Hepatocyte (in vitro differentiated cells): ENCODE measurements at regions not wholly inside any gene's neighbourhood (a gene's known extent, or its start where the extent isn't known, plus 50 kb on each side); places are given as distances from the start of the nearest gene placed in this dataset.

Experiments
- DNase-seq: peaks from one replicate; pipeline ENCODE4 v3.0.0-alpha.2; 2016; ENCODE audit warnings: low spot score
- H2AFZ ChIP-seq: fragments of 200-600 bp; sonication (generic); 2 replicates; pipeline ENCODE4 v1.6.0; 2016; ENCODE audit warnings: antibody characterized with exemption, mild to moderate bottlenecking
- H3K27ac ChIP-seq: fragments of 200-600 bp; sonication (generic); 2 replicates; pipeline ENCODE4 v1.5.1; 2016; ENCODE audit warnings: mild to moderate bottlenecking
- H3K27me3 ChIP-seq: fragments of 200-600 bp; sonication (generic); 2 replicates; pipeline ENCODE4 v1.6.1; 2016
- H3K36me3 ChIP-seq: fragments of 200-600 bp; sonication (generic); replicated peaks from 2 replicates; pipeline ENCODE4 v1.5.1; 2016; ENCODE audit warnings: low read depth; ENCODE audit not compliant: insufficient read depth
- H3K4me1 ChIP-seq: fragments of 200-600 bp; sonication (generic); 2 replicates; pipeline ENCODE4 v1.5.1; 2016; ENCODE audit warnings: mild to moderate bottlenecking, moderate library complexity; ENCODE audit not compliant: insufficient read depth
- H3K4me2 ChIP-seq: fragments of 200-600 bp; sonication (generic); 2 replicates; pipeline ENCODE4 v1.6.0; 2016
- H3K4me3 ChIP-seq: fragments of 200-600 bp; sonication (generic); 2 replicates; pipeline ENCODE4 v1.5.1; 2016; ENCODE audit warnings: mild to moderate bottlenecking
- H3K79me2 ChIP-seq: fragments of 200-600 bp; sonication (generic); 2 replicates; pipeline ENCODE4 v1.6.0; 2017; ENCODE audit warnings: mild to moderate bottlenecking
- H3K9me2 ChIP-seq: fragments of 200-600 bp; sonication (generic); replicated peaks from 2 replicates; pipeline ENCODE4 v1.6.0; 2017; ENCODE audit warnings: mild to moderate bottlenecking; ENCODE audit not compliant: insufficient read depth
- H3K9me3 ChIP-seq: fragments of 200-600 bp; sonication (generic); 2 replicates; pipeline ENCODE4 v1.5.1; 2016; ENCODE audit warnings: low read depth, mild to moderate bottlenecking
- H4K20me1 ChIP-seq: fragments of 200-600 bp; sonication (generic); 2 replicates; pipeline ENCODE4 v1.6.0; 2016; ENCODE audit warnings: mild to moderate bottlenecking; ENCODE audit not compliant: insufficient read depth, poor library complexity, severe bottlenecking
- CTCF ChIP-seq: fragments of 200-600 bp; sonication (generic); IDR thresholded peaks from 2 replicates; pipeline ENCODE4 v1.5.1; 2016; ENCODE audit warnings: antibody characterized with exemption, mild to moderate bottlenecking; ENCODE audit not compliant: poor library complexity
- EZH2 ChIP-seq: fragments of 200-600 bp; sonication (generic); IDR thresholded peaks from 2 replicates; pipeline ENCODE4 v1.6.1; 2016; ENCODE audit warnings: antibody characterized with exemption, mild to moderate bottlenecking, borderline replicate concordance
- EZH2phosphoT487 ChIP-seq: fragments of 200-600 bp; sonication (generic); IDR thresholded peaks from one replicate; pipeline ENCODE4 v1.6.1; 2018; ENCODE audit warnings: antibody characterized with exemption, mild to moderate bottlenecking, low read depth, moderate library complexity; ENCODE audit not compliant: unreplicated experiment, severe bottlenecking
- WGBS: methylation state at CpG from one replicate; pipeline ENCODE4 v1.1.6; 2016; ENCODE audit warnings: low lambda C conversion rate; ENCODE audit errors: missing lambda C conversion rate; 5-methylcytosine and 5-hydroxymethylcytosine counted together

GRCh38 chr2:19571773-19572172 lies 213.3 kb upstream of the OSR1 start:
- H3K4me1 ChIP-seq, result peaks cover 16% of the 10 kb centered on the region
- no peak overlapping the region for H3K27ac ChIP-seq
- TF ChIP-seq CTCF, result no peak
- TF ChIP-seq EZH2phosphoT487, result no peak
- TF ChIP-seq EZH2, result no peak
- no peaks in the 10 kb centered on the region for H3K9me3 ChIP-seq
- no peaks in the 10 kb centered on the region for H3K27me3 ChIP-seq
- no peak overlapping the region for H3K4me3 ChIP-seq
- H3K9me2 ChIP-seq, result no peaks in the 10 kb centered on the region
- DNase-seq, result no peak
- H3K79me2 ChIP-seq, result no peaks in the 10 kb centered on the region
- no peaks in the 10 kb centered on the region for H4K20me1 ChIP-seq
- H3K4me2 ChIP-seq, result no peak overlapping the region
- 70% methylated on average over 4 of the region's 4 CpGs for WGBS
- no peaks in the 10 kb centered on the region for H3K36me3 ChIP-seq
- H2AFZ ChIP-seq, result no peak overlapping the region

GRCh38 chr2:19569300-19569791 lies 210.9 kb upstream of the OSR1 start:
- H3K4me1 ChIP-seq, result peaks cover 11% of the 10 kb centered on the region
- WGBS, result 34% methylated on average over 3 of the region's 3 CpGs

GRCh38 chr2:19568809-19569208 lies 210.4 kb upstream of the OSR1 start:
- Histone ChIP-seq H2AFZ (no peak overlapping the region), H4K20me1 (no peaks in the 10 kb centered on the region), H3K36me3 (no peaks in the 10 kb centered on the region), H3K79me2 (no peaks in the 10 kb centered on the region), H3K4me1 (peaks cover 8% of the 10 kb centered on the region), H3K9me2 (no peaks in the 10 kb centered on the region), H3K27me3 (no peaks in the 10 kb centered on the region), H3K27ac (peak overlapping the region; percentile 15), H3K4me2 (no peak overlapping the region), H3K9me3 (no peaks in the 10 kb centered on the region), H3K4me3 (no peak overlapping the region)
- TF ChIP-seq EZH2 (no peak), CTCF (no peak), EZH2phosphoT487 (no peak)
- 72% methylated on average over 5 of the region's 5 CpGs for WGBS
- DNase-seq, result no peak

More at GRCh38 chr2:19569300-19569791, 210.9 kb upstream of the OSR1 start:
- no peaks in the 10 kb centered on the region for H3K79me2 ChIP-seq
- peak; percentile 28 for DNase-seq
- no peaks in the 10 kb centered on the region for H3K9me2 ChIP-seq
- H3K36me3 ChIP-seq, result no peaks in the 10 kb centered on the region
- no peak overlapping the region for H2AFZ ChIP-seq
- no peaks in the 10 kb centered on the region for H3K9me3 ChIP-seq
- no peaks in the 10 kb centered on the region for H4K20me1 ChIP-seq
- peak overlapping the region; percentile 39 for H3K4me2 ChIP-seq
- H3K4me3 ChIP-seq, result no peak overlapping the region
- TF ChIP-seq EZH2, result no peak
- TF ChIP-seq EZH2phosphoT487, result no peak
- TF ChIP-seq CTCF, result no peak
- no peaks in the 10 kb centered on the region for H3K27me3 ChIP-seq
- H3K27ac ChIP-seq, result peak overlapping the region; percentile 59

GRCh38 chr2:19560785-19561184 lies 202.4 kb upstream of the OSR1 start:
- H3K36me3 ChIP-seq, result no peaks in the 10 kb centered on the region
- H3K4me3 ChIP-seq, result no peak overlapping the region
- no peaks in the 10 kb centered on the region for H3K4me1 ChIP-seq
- H4K20me1 ChIP-seq, result no peaks in the 10 kb centered on the region
- H3K9me2 ChIP-seq, result no peaks in the 10 kb centered on the region
- no peak for DNase-seq
- H3K79me2 ChIP-seq, result no peaks in the 10 kb centered on the region
- H2AFZ ChIP-seq, result no peak overlapping the region
- H3K9me3 ChIP-seq, result no peaks in the 10 kb centered on the region
- TF ChIP-seq CTCF (no peak), EZH2 (no peak), EZH2phosphoT487 (no peak)
- no peaks in the 10 kb centered on the region for H3K27me3 ChIP-seq
- H3K4me2 ChIP-seq, result no peak overlapping the region
- H3K27ac ChIP-seq, result no peak overlapping the region
